HG03432 (cell line): ENCODE measurements at regions not wholly inside any gene's neighbourhood (a gene's known extent, or its start where the extent isn't known, plus 50 kb on each side); places are given as distances from the start of the nearest gene placed in this dataset.
"Not testable (repeated sequence)": the region's sequence is repeated elsewhere in the genome, so short reads cannot be mapped to it uniquely, and the experiment has no call there.

Source experiments
- ATAC-seq: cut with Tn5 transposase; IDR thresholded peaks from one replicate; pipeline ENCODE4 v1.9.1; 2021; ENCODE audit warnings: mild to moderate bottlenecking, moderate library complexity; ENCODE audit not compliant: unreplicated experiment

DNA sequence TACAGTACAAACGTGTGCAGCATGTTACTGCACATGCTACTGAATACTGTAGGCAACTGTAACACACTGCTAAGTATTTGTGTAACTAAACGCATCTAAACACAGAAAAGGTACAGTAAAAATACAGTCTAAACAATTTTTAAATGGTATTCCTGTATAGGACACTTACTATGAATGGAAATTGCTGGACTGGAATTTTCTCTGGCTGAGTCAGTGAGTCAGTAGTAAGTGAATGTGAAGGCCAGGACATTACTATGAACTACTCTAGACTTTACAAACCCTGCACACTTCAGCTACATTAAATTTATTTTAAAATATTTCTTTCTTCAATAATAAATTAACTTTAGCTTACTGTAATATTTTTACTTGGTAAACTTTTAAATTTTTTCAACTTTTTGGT lies 225.0 kb upstream of the TENT5A start:
- no peak for ATAC-seq

DNA sequence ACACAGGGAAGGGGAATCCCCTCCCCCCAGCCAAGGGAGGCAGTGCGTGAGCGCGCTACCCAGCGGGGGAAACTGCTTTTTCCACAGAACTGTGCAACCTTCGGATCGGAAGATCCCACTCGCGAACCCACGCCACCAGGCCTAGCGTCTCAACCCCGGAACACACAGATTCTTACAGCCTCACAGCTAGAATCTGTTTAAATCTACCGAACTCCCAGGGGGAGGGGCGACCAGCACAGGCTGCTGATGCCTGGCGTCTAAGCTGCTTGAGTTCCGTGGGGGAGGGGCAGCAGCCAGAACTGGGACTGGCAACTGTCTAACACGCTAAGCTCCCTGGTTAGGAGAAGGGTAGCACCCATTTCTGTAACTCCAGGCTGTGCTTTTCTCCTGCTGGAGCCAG lies 217.3 kb upstream of the TENT5A start:
- ATAC-seq = no peak

DNA sequence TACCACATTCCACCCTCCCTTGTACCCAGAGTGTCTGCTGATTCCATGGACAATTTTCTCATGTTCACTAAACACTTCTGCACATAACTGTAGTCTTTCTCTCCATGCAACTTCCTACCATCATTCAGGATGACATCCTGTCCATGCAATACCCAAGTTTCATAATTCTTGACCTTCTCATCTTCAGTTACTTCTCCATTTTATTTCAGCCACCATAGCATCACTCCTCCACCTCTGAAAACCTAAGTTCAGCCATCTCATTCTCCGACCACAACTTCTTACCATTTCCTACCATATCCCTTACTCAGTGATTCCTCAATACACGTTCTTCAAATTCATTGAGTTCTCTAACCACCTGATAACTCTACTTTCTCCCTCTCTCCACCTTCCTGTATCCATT lies 216.5 kb upstream of the TENT5A start:
- no peak for ATAC-seq

DNA sequence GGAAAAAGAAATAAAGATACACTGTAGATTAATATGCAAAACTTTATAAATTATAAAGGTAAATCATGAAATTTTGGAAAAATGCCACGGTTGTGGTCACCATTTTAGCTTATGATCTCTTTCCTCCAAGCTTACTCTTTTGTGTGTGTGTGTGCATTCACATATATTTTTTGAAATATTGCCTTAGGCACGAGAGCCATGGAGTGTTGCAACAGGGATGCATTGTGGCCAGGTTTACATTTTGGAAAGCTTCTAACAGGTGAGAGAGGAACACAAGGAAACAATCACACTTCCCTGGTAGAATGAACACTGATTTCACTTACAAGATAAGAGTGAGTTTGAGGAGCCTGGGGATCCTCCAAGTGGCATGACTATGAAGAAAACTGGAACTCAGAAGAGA lies 214.5 kb upstream of the TENT5A start:
- no peak for ATAC-seq

DNA sequence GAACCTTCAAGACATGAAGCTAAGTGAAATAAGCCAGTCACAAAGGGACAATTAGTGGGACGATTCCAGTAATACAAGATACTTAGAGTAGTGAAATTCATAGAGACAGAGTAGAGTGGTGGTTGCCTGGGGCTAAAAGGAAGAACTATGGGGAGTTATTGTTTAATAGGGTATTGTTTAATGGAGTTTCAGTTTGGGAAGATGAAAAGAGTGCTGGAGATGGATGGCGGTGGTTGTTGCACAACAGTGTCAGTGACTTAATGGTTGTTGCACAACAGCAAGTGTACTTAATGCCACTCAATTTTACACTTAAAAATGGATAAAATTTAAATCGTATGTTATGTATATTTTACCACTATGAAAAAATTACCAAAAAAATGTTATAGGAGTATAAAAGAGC lies 209.7 kb upstream of the TENT5A start:
- no peak for ATAC-seq

DNA sequence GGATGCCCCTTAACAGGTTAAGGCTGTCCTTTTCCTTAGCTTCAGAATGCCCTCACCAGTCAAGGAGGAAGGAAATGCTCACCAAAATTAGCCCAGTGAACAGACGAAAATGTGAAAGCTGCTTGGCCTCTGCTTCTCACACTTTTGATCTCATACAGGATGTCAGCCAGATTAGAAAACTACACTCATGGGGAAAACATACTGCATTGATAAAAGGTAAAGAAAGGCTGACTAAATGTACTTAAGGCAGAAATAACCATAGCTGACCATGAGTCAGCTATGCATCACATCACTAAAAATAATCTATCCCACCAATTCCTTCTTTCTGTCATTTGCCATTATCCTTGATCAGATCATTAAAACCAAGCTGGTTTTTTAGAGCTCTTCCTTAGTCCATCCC lies 198.4 kb upstream of the TENT5A start:
- ATAC-seq = peak; percentile 83

DNA sequence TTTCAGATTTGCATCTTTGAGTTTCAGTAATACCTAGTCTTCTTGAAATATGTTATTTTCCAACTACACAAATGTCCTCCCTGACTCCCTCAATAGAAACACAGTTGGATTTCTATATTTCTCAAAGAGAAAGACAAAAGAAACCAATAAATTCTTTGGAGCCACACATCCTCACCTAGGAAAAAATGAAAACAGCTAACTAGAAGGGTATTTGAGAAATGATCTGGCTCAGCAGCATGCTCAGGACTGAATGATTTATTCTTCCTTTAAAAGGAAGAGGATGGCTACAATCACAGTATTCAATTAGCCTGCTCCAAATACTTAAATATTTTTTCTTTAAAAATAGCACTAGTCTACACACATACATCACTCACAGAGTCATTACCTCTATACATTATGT lies 196.4 kb upstream of the TENT5A start:
- ATAC-seq = no peak

DNA sequence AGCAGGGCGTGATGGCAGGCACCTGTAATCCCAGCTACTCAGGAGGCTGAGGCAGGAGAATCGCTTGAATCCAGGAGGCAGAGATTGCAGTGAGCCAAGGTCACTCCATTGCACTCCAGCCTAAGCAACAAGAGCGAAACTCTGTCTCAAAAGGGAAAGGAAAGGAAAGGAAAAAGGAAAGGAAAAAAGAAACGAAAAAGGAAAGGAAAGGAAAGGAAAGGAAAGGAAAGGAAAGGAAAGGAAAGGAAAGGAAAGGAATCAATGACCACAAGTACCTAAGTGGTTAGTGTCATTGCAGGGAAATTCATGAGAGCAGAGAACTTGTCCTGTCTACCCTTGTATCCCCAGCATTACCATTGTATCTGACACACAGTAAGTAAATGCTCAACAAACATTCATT lies 195.7 kb upstream of the TENT5A start:
- not testable (repeated sequence) for ATAC-seq

DNA sequence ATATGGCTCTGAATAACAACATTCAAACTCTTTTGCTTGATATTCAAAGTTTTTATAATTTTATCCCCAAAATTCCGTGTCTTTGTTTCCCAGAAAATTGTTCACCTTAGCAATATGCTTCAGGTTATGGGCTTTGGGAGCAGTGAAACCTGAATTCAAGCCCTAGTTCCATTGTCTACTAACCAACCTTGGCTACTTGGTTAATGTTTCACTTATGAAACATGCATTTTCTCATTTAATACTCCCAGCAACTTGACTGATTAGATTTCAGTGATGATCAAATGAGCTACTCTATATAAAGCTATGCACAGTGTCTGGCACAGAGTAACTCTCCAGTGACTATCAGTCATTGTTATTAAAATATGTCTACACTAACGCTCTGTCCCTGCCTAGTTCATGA lies 192.2 kb upstream of the TENT5A start:
- ATAC-seq = no peak

DNA sequence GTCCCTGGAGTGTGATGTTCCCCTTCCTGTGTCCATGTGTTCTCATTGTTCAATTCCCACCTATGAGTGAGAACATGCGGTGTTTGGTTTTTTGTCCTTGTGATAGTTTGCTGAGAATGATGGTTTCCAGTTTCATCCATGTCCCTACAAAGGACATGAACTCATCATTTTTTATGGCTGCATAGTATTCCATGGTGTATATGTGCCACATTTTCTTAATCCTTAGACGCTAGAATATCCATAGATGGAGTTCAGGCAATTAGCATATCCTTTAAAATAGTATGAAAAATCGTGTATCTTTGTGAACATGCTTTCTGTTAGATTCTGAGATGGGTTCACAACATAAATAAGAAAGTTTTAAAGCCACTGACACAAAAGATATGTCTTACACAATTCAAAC lies 190.4 kb upstream of the TENT5A start:
- ATAC-seq = not testable (repeated sequence)

DNA sequence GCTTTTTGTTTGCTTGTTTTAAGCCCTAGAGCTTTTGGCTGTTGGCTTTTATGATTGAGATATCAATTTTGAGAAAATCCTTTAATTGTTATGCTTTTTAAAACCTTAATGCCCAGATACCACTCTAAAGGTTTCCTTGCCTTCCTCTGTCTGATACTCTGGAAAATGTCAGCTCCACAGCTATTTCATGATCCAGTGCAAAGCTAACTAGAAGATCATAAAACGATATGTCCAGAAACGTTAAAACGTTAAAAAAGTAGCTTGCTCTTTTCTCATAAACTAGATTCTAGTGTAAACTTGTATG lies 189.5 kb upstream of the TENT5A start:
- ATAC-seq = no peak

DNA sequence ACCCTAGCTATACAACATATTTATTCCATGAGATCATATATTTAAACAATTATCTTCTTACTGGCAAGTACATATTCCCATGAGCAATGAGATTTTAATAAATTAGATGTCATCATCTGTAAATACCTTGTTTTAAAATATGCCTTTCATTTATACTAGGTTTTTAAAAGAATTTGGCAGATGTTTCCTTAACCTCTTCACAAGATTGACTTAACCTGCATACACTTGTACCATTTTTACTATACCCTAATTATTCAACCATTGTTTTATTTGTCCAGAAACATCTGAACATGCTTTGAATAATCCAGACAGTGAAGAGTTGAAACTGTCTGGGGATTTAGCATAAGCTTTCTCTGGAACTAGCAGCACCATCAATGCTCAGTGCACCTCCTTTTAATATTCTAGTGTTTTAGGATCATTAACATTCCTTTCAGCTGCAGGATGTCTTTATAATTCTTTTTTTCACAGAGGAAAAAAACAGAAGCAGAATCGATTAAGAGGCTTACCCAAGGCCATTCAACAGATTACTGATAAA lies 188.0 kb upstream of the TENT5A start:
- no peak for ATAC-seq

DNA sequence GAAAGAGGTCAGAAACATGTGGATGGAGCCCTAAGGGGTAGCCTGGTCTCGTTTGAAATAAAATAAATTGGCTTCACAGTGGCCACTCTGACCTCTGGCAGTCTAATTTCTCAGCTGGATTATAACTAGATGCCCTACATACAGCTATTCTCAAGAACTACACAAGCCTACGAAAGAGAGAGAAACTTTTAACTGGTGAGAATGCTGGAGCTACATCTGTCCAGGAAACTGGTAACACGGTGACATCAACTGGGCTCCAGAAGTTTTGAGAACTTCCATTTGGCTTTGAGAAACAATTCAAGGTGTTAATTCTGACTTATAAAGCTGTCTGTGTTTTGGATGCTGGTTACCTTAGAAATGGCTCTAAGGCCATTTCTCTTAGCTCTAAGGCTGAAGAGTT lies 187.3 kb upstream of the TENT5A start:
- no peak for ATAC-seq

DNA sequence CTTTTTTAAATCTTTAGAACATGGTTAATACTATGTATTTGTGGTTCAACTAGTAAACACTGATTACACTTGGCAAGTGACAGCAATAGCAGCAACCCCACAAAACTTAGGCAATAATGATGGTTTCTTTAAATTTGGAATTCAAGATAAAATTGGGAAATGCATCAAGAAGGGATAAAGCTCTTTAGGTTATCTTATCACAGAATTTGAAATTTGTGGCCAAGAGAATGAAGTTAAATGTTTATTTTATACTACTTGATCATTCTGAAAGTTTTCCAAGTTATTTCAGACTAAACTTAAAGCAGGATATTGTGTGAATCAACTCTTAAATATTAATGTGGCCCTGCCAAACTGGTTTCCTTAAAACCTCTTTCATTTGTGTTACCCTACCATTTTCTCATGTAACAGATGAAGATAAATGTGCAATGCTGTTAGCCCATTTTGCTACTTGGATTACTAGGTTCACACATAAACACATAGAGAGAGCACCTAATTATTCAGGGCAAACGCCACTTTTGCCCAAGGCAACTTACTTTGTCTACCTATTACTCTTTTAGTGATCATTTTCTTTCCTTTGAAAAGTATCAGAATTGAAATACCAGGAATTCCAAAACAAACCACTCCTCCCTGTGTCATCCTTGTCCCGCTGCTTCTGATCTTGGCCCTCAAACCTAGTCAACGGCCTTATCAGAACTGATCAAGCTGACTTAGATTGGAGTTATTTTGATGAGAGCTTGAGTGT lies 186.7 kb upstream of the TENT5A start:
- ATAC-seq = no peak

DNA sequence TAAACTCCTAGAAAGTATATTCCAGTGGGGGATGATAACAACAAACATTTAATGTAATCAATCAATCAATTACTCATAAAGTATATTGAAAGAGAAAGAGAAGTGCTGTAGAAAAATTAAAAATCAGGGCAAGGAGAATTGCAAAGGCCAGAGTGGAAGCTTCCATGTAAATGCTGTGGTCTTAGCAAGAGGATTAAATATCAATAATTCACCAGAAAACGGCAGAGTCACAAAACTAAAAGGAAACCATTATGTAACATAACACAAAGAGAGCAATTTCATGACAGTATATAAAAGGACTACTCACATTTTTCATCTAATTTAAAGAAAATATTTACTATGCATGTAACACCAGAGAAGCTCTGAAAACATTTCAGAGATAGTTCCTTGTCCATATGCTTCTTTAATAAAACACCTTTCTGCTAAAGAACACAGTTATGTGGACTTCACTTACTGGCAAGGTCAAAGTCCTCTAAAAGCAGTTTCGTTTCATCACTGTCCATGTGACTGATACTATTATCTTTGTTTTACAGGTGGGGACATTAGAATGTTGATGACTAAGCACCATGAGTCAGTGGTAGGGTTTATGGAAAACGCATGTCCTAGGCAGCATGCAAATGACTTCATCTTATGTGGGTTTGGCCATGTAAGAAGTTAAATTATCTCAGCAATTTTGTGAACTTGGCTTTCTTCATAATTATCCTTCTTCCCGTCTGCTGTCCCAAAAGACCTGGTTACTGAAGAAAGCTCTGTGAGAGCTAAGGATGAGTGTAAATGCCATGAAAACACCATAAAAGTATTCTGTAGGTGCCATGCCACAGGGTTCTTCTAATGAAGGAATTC lies 185.8 kb upstream of the TENT5A start:
- peak; percentile 88 for ATAC-seq

DNA sequence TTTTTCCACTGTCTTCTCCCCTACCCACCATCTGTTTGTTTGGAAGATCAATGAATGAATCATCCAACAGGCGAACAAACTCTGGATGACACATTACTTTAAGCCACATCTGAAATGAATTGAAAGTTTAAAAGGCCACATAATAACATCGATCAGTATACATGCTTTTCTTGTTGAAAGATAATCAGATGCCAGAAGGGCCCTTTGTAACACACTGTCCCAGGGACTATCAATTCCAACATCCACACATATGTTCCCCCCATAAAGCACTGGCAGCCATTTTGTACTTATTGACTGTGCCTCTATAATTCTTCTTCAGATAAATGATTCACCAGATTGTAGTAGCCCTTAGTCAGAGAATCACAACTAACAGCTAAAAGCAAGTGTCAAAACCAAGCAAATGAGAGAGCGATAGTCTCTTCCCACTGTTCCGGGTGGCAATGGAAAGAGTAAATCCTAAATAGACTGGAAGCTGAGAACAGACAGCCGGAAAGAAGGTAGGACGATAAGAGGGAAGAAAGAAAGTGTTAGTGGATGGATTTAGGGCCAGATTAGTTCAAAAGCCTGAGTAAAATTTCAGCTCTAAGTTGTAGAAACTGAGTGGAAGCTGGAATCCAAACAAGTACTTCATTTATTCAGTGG lies 184.9 kb upstream of the TENT5A start:
- no peak for ATAC-seq

DNA sequence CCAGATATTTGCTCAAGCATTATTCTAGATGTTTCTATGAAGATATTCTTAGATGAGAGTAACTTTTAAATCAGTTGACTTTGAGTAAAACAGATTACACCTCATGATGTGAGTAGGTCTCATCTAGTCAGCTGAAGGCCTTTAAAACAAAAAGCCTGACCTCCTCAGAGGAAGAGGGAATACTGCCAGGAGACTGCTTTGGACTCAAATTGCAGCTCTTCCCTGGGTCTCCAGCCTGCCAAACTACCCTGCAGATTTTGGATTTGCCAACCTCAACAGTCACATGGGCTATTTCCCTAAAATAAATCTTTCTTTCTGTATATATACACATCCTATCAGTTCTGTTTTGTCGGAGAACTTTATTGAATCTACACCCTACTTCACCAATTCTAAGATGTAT lies 182.5 kb upstream of the TENT5A start:
- ATAC-seq = no peak

DNA sequence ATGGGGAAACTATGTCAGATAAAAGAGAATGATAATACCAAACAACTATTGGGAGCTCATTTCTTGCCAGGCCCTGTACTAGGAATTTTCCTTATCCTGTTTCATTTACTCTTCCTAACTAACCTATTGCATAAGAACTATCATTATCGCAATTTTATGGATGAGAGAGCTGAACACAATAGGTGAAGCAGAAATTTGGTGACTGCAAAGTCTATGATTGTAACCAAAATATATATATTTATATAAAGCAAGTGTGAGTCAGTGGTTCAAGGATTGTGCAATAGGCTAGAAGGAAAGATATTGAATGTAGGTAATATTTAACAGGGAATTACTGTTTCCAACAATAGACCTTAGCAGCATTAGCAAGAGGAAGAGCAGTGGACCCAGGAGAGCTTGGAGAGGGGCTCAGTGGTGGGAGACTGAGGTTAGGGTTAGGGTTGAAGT lies 181.1 kb upstream of the TENT5A start:
- ATAC-seq = no peak

DNA sequence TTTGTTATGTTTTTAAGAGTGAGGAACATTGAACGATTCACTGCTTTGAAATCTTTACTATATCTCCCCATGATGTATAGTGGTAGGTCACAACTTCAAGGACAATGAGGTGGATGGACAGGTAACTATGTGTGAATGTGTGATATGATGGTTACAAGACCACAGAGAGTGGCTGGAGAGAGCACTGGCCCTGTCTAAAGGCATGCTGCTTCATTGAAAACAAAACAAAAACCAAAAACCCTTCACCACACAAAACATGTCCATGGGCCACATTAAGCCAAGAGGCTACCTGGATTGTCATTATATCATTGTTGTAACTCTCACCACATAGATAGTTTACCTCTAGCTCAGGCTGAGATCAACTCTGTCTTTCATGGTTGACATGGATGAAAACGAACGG lies 180.6 kb upstream of the TENT5A start:
- no peak for ATAC-seq

DNA sequence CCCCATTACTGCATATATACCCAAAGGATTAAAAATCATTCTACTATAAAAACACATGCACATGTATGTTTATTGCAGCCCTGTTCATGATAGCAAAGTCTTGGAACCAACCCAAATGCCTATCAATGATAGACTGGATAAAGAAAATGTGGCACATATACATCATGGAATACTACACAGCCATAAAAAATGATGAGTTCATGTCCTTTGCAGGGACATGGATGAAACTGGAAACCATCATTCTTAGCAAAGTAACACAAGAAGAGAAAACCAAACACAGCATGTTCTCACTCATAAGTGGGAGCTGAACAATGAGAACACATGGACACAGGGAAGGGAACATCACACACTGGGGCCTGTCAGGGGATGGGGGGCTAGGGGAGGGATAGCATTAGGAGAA lies 180.0 kb upstream of the TENT5A start:
- not testable (repeated sequence) for ATAC-seq

DNA sequence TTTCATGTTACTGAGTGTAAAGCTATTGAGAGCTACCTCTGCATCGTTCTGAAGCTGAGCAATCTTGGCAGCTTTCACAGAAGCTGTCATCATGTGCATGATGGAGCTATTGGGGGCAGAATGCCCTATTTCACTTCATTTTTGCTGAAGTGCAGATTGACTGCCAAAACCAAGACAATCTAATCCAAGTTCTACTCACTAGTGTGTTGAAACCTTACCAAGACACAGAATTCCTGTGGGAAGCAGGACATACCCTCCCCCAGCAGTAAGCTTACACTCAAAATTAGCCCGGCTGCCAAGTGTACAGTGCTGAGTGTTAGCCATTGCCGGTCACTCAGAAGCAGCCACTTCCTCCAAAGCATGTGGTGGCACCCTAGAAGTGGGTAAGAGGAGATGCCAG lies 177.3 kb upstream of the TENT5A start:
- ATAC-seq = no peak

DNA sequence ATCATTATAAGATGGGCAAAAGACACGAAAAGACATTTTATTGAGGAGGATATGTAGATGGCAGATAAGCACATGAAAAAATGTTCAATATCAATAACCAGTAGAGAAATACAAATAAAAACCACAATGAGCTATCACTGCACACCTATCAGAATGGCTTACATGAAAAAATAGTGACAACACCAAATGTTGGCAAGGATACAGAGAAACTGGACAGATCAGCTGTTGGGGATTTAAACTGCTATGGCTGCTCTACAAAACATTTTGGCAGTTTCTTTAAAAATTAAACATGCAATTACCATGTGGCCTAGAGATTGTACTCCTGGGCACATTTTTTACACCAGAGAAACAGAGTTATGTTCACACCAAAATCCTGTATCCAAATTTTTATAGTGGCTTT lies 172.7 kb upstream of the TENT5A start:
- ATAC-seq = no peak
